ENCODE measurements at regions not wholly inside any gene's neighbourhood (a gene's known extent, or its start where the extent isn't known, plus 50 kb on each side); places are given as distances from the start of the nearest gene placed in this dataset.
A peak's percentile ranks its signal among the peaks of the same experiment; 100 is the strongest.

GRCh38 chr7:22549667-22550513 is 49.9 kb upstream of the STEAP1B start:
- TF ChIP-seq ZFX (IDR thresholded peaks at IDR 0.05; ENCODE audit: borderline replicate concordance) (no peak), CTCF (IDR thresholded peaks at IDR 0.05) (peak; percentile 92)
- H3K27ac ChIP-seq = no peak overlapping the region
